IMR-90 (cell line): ENCODE measurements at regions not wholly inside any gene's neighbourhood (a gene's known extent, or its start where the extent isn't known, plus 50 kb on each side); places are given as distances from the start of the nearest gene placed in this dataset.

ENCODE experiments used
- BHLHE40 ChIP-seq: fragments of 150-350 bp; IDR thresholded peaks from 2 replicates; pipeline ENCODE4 v1.6.1; 2016; ENCODE audit warnings: mild to moderate bottlenecking, low read depth, low read length
- CEBPB ChIP-seq: IDR thresholded peaks from 2 replicates; pipeline ENCODE4 v1.6.1; 2012; ENCODE audit warnings: low read depth, low read length, improper control_type of control experiment
- MAZ ChIP-seq: IDR thresholded peaks from 2 replicates; pipeline ENCODE4 v1.6.1; 2012; ENCODE audit warnings: low read depth, mild to moderate bottlenecking, low read length, improper control_type of control experiment, moderate library complexity, borderline replicate concordance
- MXI1 ChIP-seq: IDR thresholded peaks from 2 replicates; pipeline ENCODE4 v1.6.1; 2012; ENCODE audit warnings: low read depth, mild to moderate bottlenecking, low read length, moderate library complexity, borderline replicate concordance
- NFE2L2 ChIP-seq: fragments of 150-350 bp; IDR thresholded peaks from 2 replicates; pipeline ENCODE4 v1.6.1; 2016; ENCODE audit warnings: low read depth, mild to moderate bottlenecking, low read length
- POLR2A ChIP-seq: IDR thresholded peaks from 2 replicates; pipeline ENCODE4 v1.6.1; 2012; ENCODE audit warnings: mild to moderate bottlenecking, low read depth, low read length
- RAD21 ChIP-seq: IDR thresholded peaks from 2 replicates; pipeline ENCODE4 v1.6.1; 2012; ENCODE audit warnings: low read length, improper control_type of control experiment
- RCOR1 ChIP-seq: IDR thresholded peaks from 2 replicates; pipeline ENCODE4 v1.6.1; 2012; ENCODE audit warnings: mild to moderate bottlenecking, low read length, improper control_type of control experiment; ENCODE audit not compliant: insufficient replicate concordance
- SMC3 ChIP-seq: fragments of 150-350 bp; IDR thresholded peaks from 2 replicates; pipeline ENCODE4 v1.6.1; 2016; ENCODE audit warnings: low read depth, mild to moderate bottlenecking, antibody characterized with exemption, low read length, moderate library complexity
- TF ChIP-seq, protein P1 (sequence below): conservative IDR thresholded peaks from 2 replicates; pipeline ENCODE4 v1.5.1; 2012; ENCODE audit warnings: mild to moderate bottlenecking, low read depth, low read length, improper control_type of control experiment
- TF ChIP-seq, protein P2 (sequence below): fragments of 150-350 bp; IDR thresholded peaks from 2 replicates; pipeline ENCODE4 v1.6.1; 2016; ENCODE audit warnings: low read depth, mild to moderate bottlenecking, low read length, moderate library complexity, borderline replicate concordance

DNA sequence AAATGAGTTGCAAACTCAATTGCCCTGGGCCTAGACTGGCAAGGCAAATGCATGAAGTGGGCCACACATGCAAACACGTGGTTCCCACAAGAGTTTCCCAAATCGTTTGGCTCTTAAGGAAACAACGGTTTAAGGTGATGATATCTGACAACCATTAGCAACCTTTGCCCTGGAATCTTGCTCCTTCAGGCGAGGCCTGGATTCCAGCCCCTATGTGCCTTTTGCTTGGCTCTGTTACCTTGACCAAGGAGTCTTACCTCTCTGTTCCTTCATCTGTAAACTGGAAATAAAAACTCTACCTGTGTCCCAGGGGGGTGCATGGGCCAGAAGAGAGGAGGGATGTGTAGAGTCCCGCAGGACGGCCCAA, 72.1 kb upstream of the CASZ1 start:
- TF ChIP-seq POLR2A = no peak
- TF ChIP-seq, protein P1, sequence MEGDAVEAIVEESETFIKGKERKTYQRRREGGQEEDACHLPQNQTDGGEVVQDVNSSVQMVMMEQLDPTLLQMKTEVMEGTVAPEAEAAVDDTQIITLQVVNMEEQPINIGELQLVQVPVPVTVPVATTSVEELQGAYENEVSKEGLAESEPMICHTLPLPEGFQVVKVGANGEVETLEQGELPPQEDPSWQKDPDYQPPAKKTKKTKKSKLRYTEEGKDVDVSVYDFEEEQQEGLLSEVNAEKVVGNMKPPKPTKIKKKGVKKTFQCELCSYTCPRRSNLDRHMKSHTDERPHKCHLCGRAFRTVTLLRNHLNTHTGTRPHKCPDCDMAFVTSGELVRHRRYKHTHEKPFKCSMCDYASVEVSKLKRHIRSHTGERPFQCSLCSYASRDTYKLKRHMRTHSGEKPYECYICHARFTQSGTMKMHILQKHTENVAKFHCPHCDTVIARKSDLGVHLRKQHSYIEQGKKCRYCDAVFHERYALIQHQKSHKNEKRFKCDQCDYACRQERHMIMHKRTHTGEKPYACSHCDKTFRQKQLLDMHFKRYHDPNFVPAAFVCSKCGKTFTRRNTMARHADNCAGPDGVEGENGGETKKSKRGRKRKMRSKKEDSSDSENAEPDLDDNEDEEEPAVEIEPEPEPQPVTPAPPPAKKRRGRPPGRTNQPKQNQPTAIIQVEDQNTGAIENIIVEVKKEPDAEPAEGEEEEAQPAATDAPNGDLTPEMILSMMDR = no peak
- no peak for TF ChIP-seq MXI1
- no peak for TF ChIP-seq CEBPB
- TF ChIP-seq, protein P2, sequence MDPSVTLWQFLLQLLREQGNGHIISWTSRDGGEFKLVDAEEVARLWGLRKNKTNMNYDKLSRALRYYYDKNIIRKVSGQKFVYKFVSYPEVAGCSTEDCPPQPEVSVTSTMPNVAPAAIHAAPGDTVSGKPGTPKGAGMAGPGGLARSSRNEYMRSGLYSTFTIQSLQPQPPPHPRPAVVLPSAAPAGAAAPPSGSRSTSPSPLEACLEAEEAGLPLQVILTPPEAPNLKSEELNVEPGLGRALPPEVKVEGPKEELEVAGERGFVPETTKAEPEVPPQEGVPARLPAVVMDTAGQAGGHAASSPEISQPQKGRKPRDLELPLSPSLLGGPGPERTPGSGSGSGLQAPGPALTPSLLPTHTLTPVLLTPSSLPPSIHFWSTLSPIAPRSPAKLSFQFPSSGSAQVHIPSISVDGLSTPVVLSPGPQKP = no peak
- no peak for TF ChIP-seq RCOR1
- no peak for TF ChIP-seq MAZ
- no peak for TF ChIP-seq RAD21
- TF ChIP-seq SMC3 = no peak
- TF ChIP-seq BHLHE40 = no peak
- TF ChIP-seq NFE2L2 = no peak
